ENCODE measurements at regions not wholly inside any gene's neighbourhood (a gene's known extent, or its start where the extent isn't known, plus 50 kb on each side); places are given as distances from the start of the nearest gene placed in this dataset.

- TF ChIP-seq CTCF (IDR thresholded peaks at IDR 0.05; ENCODE audit: low read depth, low read length, poor library complexity, severe bottlenecking) = no peak
- TF ChIP-seq EZH2phosphoT487 (IDR thresholded peaks at IDR 0.05; ENCODE audit: borderline replicate concordance, low read length) = no peak
These were observed 203.6 kb upstream of the NR2F2 start for GRCh38 chr15:96126859-96127258.

Data from DOHH2 (cell line).